SIG-M5 (cell line): ENCODE measurements at regions not wholly inside any gene's neighbourhood (a gene's known extent, or its start where the extent isn't known, plus 50 kb on each side); places are given as distances from the start of the nearest gene placed in this dataset.

ENCODE experiments used
- DNase-seq: peaks from one replicate; lab custom pipeline; 2025; lab: John Stamatoyannopoulos, UW

GRCh38 chr6:170134471-170135440 lies 156.1 kb downstream of the DLL1 start:
- DNase-seq, result no peak

- DNase-seq, result no peak
Measured at GRCh38 chr6:170134031-170134470, 156.8 kb downstream of the DLL1 start.

GRCh38 chr6:170132561-170132991 lies 158.3 kb downstream of the DLL1 start:
- no peak for DNase-seq

GRCh38 chr6:170132011-170132521 lies 158.8 kb downstream of the DLL1 start:
- DNase-seq, result no peak

GRCh38 chr6:170131351-170131750 lies 159.5 kb downstream of the DLL1 start:
- DNase-seq, result no peak

GRCh38 chr6:170130771-170131241 lies 160.1 kb downstream of the DLL1 start:
- no peak for DNase-seq

- no peak for DNase-seq
Measured at GRCh38 chr6:170130201-170130621, 160.7 kb downstream of the DLL1 start.

GRCh38 chr6:170129691-170130171 lies 161.1 kb downstream of the DLL1 start:
- no peak for DNase-seq

- DNase-seq, result no peak
Measured at GRCh38 chr6:170128811-170129681, 161.8 kb downstream of the DLL1 start.

GRCh38 chr6:170128346-170128745 lies 162.5 kb downstream of the DLL1 start:
- DNase-seq, result no peak

- no peak for DNase-seq
Measured at GRCh38 chr6:170127151-170127550, 163.7 kb downstream of the DLL1 start.

GRCh38 chr6:170125456-170126300 lies 165.2 kb downstream of the DLL1 start:
- no peak for DNase-seq

DNA sequence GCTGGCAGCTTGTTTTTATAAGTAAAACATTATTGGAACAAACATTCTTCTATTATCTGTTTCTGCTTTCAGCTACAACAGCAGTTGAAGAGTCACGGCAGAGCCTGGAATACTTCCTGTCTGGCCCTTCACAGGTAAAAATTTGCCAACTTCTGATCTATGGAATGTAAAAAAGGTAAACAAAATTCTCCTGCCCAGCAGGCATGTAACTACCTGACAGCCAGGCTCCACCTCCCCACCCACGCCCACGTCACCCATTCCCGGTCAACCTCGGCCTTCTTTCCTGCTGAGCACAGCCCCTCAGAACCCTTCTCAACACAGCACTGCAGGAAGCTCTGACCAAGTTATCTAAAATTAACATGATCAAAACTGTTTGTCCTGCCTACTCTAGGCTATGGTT lies 166.0 kb downstream of the DLL1 start:
- no peak for DNase-seq

GRCh38 chr6:170124150-170124549 lies 166.7 kb downstream of the DLL1 start:
- no peak for DNase-seq

GRCh38 chr6:170122651-170123050 lies 168.2 kb downstream of the DLL1 start:
- no peak for DNase-seq

DNA sequence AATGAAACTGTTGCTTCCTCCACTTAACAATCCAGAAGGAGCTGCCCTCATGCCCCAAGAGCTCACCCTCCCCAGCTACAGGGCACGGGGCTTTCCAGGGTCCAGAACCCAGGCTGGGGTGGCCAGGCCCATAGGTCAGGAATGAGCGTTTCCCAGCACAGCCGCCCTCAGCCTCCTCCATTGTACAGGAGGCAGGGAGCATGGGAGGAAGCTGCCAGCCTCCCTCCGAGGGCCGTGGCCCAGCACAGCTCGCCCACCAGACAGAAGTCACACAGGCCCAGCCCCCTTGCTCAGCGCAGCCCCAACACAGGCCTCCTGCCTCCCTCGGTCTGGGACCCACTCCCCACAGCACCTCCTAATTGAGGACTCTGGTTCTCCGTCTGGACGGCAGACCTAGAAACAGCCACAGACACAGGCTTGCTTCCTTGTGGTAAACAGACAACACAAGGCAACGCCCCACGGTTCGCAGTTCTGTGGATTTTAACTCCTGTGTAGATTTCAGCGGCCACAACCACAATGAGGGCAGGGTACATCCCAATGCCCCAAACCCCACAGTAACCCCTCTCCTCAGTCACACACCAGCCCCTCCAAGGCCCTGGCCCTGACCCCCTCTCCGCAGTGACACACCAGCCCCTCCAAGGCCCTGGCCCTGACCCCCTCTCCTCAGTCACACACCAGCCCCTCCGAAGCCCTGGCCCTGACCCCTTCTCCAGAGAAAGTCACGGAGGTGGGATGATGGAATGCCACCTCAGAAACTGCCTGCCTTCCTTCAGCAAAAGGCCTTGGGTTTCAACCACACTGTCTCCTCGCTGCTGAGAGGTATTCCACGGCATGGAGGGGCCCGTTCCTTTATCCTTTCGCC lies 173.5 kb downstream of the DLL1 start:
- DNase-seq, result no peak

GRCh38 chr6:170116636-170117035 lies 174.2 kb downstream of the DLL1 start:
- no peak for DNase-seq

GRCh38 chr6:170114956-170115855 lies 175.7 kb downstream of the DLL1 start:
- DNase-seq, result no peak
